Right renal pelvis (tissue), 4 donors: ENCODE measurements at regions not wholly inside any gene's neighbourhood (a gene's known extent, or its start where the extent isn't known, plus 50 kb on each side); places are given as distances from the start of the nearest gene placed in this dataset.
"Not testable (repeated sequence)": the region's sequence is repeated elsewhere in the genome, so short reads cannot be mapped to it uniquely, and the experiment has no call there.

ENCODE experiments used
- DNase-seq, 4 donors: peaks; one replicate each; pipeline ENCODE4 v3.0.0-alpha.2; 2013; ENCODE audit warnings: low read depth in 4 of 4, low spot score in 3 of 4, missing footprints in 1 of 4

DNA sequence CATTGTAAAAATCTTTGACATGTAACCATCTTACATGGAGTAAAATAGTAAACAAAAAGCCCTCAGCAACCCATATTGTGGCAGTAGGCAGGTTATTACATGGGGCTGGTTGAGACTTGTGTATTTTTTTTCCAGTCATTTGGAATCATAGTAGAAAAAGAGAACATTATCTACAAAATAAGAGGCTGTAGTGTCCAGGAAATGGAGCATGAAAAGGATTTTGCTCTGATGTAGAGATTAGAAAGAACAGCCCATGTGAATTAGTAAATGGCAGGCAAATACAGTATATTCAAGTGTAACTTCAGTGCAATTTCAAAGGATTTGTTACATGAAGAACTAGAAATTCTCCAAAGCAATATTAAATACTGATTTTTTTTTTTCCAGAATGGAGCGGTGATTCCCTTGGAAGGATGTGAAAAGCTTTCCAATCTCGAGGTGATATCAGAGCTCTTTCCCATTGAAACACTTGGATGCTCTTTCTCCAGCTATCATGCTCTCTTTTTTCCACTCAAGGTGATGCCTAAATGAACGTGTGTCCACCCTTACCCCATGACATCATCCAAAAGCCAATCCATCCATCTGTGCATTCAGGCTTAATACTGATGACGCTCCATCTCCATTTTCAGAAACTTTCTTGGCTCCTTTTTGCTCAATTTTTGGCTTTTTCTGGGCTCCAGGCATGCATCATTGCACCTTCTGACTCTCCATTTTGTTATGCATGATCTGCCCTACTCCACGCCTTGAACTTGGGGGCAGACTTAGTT lies 1034.7 kb downstream of the TYW1 start:
- DNase-seq = no peak

GRCh38 chr7:68038621-68039314 lies 1042.1 kb downstream of the TYW1 start:
- no peak for DNase-seq

DNA sequence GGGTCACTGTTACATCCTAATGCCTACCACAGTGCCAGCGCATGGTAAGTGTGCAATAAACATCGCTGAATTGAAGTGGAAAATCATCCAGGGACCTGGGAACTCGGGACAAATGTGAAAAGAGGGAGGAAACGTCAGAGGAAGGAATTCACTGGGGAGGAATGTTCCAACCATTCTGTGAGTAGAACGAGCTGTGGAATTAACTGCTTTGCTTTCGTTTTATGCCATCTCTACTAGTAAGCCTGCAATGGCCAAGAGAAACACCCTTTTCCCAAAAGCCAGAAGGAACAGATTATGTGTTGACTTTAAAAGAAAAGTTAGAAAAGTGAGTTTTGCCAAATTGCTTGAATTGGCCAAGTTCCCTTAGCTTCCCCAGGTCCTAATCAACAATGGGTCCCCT lies 1044.9 kb downstream of the TYW1 start:
- peak in 1 of 4 donors; percentile 12 for DNase-seq

DNA sequence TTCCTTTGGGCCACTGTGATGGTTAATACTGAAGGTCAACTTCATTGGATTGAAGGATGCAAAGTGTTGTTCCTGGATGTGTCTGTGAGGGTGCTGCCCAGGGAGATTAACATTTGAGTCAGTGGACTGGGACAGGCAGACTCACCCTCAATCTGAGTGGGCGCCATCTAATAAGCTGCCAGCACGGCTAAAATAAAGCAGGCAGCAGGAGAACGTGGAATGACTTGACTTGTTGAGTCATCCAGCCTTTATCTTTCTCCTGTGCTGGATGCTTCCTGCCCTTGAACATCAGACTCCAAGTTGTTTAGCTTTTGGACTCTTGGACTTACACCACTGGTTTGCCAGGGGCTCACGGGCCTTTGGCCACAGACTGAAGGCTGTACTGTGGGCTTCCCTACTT lies 1046.9 kb downstream of the TYW1 start:
- DNase-seq = no peak

- DNase-seq = no peak
Observed at GRCh38 chr7:68050627-68051026, 1054.0 kb downstream of the TYW1 start.

DNA sequence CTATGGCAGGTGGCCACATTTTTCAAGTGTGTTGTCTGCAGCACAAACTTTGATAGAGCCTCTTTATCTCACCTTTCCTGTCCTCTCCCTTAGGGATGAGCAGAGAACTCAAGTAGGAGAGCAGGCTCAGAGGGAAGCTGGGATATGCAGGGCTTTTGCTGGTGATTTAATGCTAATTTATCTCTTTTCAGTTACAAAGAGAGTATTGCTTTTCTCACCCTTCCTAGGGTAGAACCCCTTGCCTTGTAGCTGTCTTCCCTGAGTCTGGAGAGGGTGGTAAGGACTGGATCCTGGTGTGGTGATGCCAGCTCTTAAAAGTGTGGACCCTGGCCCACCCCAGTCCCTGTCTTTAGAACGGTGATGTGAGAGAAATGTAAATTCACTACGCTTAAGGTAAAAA lies 1061.4 kb downstream of the TYW1 start:
- no peak for DNase-seq

DNA sequence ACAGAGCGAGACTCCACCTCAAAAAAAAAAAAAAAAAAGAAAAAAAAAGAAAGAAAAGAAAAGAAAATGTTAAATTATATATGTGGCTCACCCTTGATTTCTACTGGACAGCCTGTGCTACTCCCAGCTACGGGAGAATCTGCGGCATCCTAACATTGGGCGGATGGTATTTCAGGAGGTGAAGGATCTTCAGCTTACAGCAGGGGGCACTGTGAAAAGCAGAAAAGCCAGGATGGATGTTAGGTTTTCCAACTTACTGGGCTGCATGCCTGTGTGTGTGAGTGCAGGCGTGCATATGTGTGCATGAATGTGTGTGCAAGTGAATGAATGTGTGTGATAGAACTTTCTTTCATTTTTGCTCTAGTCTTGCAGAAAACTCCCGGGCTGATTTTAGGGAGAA lies 1066.5 kb downstream of the TYW1 start:
- no peak for DNase-seq

GRCh38 chr7:68065581-68065980 lies 1068.9 kb downstream of the TYW1 start:
- DNase-seq = no peak

- no peak for DNase-seq
Observed at GRCh38 chr7:68067845-68068244, 1071.2 kb downstream of the TYW1 start.

GRCh38 chr7:68070992-68071391 lies 1074.4 kb downstream of the TYW1 start:
- no peak for DNase-seq

DNA sequence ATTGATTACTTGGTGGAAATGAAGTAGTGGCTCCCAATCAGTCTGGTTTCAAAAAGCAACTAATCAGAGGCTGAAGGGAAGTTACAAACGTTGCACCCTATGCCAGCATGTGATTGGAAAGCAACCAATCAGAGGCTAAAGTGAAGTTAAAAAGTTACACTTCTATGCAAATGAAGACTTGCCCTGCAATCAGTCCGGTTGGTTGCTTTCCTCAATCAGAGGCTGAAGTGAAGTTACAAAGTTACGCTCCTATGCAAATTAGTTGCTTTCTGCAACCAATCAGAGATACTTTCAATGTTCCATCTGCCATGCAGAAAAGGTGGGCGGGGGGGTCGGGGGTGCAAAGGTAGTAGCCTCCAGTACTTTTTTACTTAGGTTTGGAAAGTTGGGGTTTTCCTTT lies 1077.1 kb downstream of the TYW1 start:
- no peak for DNase-seq

DNA sequence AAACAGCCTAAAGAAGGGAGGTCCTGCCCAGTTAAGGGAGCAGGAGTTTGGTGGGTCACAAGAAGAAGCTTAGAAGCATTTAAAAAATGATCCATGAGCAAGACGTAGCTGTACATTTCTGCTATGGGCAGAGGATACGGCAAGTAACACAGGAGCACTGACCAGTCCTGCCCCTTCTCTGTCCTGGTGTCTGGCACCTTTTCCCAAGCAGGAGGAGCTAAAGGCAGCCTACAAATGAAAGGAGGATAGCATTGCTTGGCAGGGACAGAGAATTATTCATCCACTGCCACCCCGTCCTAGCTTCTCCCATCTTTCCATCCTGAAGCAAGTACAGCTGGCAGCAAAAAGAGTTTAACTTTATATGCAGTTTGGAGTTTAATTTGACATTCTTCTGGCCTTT lies 1077.6 kb downstream of the TYW1 start:
- no peak for DNase-seq

GRCh38 chr7:68078157-68078710 lies 1081.6 kb downstream of the TYW1 start:
- no peak for DNase-seq

DNA sequence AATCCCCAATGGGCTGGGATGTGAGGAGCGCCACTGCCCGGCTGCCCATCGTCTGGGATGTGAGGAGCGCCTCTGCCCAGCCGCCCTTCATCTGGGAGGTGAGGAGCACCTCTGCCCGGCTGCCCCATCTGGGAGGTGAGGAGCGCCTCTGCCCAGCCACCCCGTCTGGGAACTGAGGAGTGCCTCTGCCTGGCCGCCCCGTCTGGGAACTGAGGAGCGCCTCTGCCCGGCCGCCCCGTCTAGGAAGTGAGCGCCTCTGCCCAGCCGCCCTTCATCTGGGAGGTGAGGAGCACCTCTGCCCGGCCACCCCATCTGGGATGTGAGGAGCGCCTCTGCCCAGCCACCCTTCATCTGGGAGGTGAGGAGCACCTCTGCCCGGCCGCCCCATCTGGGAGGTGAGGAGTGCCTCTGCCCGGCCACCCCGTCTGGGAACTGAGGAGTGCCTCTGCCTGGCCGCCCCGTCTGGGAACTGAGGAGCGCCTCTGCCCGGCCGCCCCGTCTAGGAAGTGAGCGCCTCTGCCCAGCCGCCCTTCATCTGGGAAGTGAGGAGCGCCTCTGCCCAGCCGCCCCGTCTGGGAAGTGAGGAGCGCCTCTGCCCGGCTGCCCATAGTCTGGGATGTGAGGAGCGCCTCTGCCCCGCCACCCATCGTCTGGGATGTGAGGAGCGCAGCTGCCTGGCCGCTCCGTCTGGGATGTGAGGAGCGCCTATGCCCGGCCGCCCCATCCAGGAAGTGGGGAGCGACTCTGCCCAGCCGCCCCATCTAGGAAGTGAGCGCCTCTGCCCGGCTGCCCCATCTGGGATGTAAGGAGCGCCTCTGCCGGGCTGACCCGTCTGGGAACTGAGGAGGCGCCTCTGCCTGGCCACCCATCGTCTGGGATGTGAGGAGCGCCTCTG lies 1085.7 kb downstream of the TYW1 start:
- not testable (repeated sequence) for DNase-seq

GRCh38 chr7:68082961-68083657 lies 1086.5 kb downstream of the TYW1 start:
- DNase-seq = not testable (repeated sequence)

DNA sequence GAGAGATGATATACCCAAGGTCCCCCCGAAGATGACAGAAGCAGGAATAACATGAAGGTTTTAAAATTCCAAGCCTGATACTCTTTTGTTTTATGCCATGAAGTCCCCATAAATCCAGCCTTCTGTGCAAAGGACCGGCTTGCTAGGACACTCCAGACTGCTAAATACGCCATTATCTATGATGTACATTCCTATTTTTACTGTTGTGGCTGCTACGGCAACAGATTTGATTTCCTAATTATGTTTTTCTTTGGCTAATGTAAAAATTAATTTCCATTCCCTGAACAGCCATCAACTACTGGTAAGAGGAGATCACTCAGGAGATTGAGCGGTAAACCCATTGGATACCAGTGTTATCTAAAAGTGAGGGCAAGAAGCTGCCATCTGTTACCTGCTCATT lies 1090.8 kb downstream of the TYW1 start:
- DNase-seq = no peak

DNA sequence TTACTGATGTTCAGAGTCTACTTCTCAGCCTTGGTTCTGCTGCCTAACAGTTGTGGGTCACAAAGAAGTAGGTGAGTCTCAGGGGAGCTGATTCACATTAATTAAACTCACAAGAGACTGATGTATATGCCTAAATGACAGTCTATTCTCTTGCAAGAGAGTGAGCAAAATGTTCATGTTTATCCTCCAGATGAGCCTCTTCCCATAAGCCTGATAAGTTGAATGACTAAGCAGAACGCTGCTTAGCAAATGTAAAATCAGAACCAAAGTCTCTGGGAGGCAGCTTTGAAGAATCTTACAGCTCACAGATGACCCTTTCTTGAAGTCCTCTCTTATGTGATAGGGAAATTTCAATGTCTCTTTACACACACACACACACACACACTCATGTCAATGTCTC lies 1092.2 kb downstream of the TYW1 start:
- no peak for DNase-seq

GRCh38 chr7:68090256-68090655 lies 1093.6 kb downstream of the TYW1 start:
- DNase-seq = not testable (repeated sequence)

DNA sequence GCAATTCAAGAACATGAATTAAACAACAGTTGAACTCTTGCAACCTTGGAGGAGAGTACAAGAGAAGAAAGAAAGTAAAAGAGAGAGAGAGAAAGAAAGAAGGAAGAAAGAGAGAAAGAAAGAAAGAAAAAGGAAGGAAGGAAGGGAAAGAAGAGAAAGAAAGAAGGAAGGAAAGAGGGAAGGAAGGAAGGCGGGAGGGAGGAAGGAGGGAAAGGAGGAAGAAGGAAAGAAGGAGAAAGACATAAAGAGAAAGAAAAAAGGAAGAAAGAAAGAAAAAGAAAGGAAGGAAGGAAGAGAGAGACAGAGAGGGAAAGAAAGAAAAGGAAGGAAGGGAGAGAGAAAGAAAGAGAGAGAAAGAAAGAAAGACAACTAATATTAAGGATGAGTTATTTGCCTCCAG lies 1106.7 kb downstream of the TYW1 start:
- no peak for DNase-seq

DNA sequence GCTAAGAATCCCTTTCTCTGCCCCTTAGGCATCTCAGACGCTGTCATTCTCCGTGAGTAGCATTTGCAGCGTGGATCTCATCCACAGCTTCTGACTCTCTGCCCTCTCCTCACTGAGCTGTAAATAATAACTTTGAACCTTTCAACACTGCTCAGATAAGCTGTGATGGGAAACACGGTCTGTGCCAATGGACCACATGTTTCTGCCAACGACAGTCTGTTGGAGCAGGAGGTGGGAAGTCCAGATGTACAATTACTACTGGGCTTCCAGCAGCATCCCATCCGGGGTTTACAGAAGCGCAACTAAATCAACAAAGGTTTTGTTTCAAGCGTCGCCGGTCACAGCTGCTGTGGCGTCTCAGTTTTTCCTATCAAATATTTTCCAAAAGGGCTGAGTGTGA lies 1110.6 kb downstream of the TYW1 start:
- peak; percentile 9 to 43 (median 28) for DNase-seq
